AG08396 (cell line): ENCODE measurements at regions not wholly inside any gene's neighbourhood (a gene's known extent, or its start where the extent isn't known, plus 50 kb on each side); places are given as distances from the start of the nearest gene placed in this dataset.

Source experiments
- DNase-seq: peaks from one replicate; pipeline ENCODE4 v3.0.0; 2012; ENCODE audit warnings: low spot score, mixed read lengths

DNA sequence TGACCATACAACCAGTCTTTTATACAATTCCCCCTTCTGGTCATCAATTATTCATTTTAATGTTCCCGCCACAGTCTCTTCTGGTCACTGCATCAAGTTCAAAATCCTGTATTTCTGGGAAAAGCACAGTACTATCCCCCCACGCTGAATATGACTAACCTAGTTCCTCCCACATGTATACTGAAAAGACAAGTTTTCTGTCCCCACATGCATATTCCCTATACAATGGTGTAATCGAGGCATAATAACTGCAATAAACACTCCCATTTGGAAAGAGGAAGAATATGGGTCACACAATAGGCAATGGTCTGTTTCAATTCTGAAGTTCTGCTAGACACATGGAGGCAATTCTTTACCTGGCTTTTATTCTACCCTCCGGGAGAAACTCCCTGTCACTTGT, 344.9 kb downstream of the EFNA5 start:
- no peak for DNase-seq

DNA sequence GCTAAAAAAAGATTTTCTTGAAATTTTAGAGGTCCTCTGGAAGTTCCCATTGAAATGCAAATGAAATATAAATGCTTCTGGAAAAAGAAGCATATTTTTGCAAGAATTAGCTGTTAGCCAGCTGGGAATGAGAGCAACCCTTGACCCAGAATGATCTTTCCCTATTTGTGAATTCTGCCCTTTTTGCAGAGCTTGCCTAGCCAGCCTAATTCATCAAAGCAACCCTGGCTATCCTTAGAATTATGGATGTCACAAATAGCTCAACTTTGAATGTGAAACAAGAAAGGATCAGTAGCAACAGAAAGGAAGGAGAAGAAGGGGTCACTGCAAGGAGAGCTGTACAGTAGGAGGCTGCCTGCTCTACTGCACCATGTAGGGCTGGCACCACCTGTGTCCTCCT, 345.9 kb downstream of the EFNA5 start:
- DNase-seq: no peak

DNA sequence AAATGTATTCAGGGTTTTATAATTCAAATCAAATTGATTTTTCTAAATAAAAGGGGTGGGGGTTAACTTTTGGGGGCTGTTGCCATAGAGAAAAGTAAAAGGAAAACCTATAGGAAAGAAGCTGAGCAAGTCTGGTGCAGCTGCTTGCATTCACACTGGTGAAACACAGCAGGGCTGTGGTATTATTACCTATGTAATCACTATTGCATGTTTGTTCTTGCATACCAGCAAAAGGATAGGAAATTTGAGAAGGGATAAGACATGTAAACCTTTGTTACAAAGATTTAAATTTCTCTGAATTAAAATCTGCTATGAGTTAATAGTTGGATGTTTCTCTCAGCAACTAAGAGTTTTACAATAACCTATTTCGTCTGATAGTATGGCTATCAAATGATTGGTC, 346.7 kb downstream of the EFNA5 start:
- no peak for DNase-seq

DNA sequence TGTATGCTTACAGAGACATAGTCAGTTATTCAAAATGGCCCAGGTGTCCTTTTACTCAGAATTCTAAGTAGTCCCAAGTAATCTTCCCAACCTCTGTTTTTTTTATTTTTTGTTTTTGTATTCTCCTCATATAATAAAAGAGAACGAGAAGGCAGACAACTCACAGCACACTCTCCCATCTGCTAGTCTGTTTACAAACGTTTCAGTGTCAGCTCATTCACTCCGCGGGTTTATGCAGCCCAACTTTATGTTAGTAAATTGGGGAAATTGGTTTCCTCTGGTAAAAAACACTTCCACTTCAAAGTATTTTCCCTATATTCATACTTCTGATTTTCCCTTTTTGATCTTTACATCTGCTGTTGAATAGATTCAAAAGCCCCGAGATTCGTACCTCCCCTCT, 347.2 kb downstream of the EFNA5 start:
- no peak for DNase-seq

DNA sequence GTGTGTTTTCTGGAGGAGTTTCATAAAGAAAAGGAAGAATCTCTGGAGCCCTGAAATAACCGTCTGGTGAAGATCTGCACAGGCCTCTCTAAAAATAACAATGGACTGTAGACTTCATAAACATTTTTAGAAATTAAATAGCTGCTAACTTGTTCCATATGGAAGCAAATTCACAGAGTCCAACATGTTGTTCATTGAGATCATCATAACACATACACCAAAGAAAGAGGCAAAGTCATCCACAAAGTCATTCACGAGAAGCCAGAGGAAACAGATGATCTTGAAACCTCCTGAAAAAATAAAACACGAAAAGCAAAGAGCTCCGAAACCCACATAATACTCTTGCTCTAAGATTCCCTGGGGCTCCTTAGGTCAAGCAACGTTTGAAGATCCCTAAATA, 347.8 kb downstream of the EFNA5 start:
- DNase-seq: no peak

DNA sequence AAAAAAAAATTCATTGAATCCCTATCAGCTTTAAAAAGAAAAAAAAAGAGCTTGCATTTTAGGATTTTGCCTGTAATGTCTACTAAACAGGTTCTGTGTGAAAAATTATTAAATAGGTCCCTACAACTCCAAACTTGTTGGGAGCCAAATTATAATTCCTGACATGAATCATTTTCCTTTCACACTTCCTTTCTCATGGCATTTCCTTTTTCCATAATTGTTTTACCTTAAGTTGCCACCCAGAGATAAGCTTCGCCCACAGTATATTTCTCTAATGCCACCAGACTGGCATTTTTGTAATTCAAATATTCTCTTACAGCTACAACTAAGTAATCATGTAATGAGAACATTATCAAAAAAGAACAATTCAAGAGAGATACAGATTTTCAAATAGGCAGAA, 348.8 kb downstream of the EFNA5 start:
- DNase-seq: no peak

DNA sequence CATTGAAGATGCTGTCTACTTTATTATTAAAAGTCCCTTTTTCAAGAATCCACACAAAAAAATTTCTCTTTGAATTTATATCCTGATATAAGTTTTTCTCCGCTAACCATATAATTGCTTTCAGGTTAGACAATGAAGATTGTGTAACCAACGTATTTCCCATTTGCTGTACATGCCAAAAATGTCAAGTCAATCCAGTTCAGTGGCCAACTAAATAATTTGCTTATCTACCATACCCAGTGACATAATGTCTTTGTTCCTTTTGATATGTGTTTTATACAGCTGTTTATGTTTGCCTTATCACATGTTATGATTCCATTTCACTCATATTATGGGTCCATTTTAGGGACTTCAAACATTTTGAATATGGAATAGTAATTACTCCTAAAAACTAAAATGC, 349.9 kb downstream of the EFNA5 start:
- DNase-seq: no peak

DNA sequence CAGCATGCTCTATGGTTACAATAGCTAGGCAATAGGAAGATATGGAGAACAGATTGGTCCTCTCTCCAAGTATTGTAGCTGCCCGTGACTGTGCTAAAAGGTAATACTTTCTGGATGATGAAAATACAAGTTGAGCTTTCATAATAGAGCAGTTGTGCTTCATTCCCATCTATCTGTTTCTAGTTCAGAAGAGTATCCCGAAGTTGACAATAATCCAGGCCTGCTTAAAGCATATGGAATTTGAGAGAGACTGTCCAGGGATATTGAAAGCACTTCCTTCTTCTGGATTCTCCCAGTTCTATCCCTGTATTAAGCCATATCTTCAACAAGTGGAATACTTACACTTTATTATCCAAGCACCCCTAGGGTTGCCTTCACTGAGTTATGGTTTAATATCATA, 350.4 kb downstream of the EFNA5 start:
- DNase-seq: no peak

DNA sequence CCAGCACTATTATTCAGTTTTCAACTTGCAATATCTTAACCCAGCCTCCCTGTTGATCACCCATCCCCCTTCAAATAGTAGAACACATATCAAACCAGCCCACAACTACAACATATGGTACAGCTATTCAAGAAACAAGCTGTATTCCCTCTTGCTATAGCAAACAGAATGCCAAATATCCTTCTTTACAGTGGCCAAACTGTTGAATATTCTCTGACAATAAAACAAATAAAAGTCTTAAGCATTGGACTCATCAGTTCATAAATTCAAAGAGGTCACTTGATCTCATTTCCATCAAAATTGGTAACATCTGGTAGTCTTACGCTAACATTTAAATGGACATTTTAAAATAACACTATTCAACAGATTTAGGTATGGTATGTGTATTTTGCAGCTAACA, 350.8 kb downstream of the EFNA5 start:
- DNase-seq: no peak

DNA sequence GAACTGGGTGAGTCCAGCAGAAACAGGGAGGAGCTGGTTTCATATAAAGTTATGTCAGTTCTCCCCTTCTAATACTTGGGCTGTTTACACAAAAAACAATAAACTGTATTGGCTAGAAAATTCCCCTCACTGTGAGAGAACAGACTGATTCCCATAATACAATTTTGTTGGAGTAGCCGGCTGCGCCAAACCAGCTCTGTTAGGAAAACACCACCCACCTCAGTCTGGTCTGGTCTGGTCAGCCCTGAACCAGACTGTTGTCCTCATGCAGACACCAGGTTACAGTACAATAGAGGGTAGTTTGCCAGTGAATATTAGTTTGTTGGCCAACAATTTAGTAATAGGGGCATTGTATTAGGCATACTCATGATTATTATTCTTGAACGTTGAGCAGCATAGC, 356.4 kb downstream of the EFNA5 start:
- no peak for DNase-seq

DNA sequence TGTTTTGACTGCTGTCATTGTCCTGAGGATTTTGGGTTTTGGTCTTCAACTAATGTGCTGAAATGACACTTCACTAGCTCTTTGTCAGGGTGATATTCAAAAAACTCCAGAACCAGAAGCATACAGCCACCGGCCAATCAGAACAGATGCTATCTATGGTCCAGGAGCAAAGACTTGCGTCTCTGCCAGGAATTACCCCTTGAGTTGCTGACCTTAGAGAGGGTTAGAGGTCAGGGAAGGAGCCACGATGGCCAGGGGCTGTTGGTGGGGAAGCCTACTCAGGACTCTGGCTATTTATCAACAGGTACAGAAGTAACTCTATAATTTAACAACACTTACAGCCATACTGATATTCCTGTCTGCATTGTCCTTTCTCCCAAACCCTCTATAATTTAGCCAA, 356.8 kb downstream of the EFNA5 start:
- DNase-seq: no peak

DNA sequence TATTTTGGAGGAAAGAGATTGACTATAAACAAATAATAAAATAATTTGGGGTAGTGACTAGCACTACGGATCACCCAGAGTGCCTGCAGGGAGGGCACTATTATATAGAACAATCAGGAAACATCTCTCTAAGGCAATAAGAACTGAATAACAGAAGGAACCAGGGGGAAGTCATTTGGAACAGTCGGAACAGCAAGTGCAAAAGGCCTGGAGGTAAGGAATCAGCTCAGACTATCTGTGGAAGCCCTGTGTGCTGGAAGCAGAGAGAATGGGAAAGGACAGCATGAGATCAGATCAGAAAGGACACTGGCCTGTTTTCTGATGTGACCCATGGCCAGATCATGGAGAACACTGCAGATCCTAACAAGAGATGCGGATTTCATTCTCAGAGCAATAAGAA, 357.6 kb downstream of the EFNA5 start:
- no peak for DNase-seq

DNA sequence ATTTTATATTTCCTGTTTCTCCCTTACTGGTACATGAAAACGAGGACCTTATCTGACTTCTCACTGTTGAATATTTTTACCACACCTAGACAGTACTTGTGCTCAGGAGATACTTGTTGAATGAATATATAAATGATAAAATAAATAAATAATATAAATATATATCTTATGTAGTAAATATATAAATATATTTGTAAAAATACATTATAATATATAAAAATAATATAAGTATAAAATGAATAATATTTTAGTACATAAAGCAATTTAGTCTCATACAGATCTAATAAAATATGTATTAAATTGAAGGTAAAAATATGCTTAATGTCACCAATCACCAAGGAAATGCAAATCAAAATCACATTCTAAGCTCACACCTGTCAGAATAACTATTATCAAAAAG, 360.6 kb downstream of the EFNA5 start:
- DNase-seq: no peak

DNA sequence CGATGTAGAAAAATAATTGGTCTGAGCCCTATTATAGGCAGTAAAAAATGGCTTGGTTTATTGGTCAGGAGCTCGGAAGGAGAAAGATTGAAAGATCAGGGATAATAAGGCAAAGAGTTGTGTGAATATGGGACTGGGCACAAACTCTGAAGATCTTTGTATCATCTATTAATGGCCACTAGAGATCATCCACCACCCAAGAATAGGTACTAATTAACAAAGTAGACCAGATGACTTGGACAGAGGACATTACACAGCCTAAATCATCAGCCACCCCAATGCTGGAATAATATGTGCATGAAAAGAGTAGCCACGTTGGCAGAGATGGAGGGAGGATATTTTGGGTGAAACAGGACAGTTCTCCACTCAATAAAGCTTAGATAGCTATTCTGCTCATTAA, 364.1 kb downstream of the EFNA5 start:
- DNase-seq: no peak

DNA sequence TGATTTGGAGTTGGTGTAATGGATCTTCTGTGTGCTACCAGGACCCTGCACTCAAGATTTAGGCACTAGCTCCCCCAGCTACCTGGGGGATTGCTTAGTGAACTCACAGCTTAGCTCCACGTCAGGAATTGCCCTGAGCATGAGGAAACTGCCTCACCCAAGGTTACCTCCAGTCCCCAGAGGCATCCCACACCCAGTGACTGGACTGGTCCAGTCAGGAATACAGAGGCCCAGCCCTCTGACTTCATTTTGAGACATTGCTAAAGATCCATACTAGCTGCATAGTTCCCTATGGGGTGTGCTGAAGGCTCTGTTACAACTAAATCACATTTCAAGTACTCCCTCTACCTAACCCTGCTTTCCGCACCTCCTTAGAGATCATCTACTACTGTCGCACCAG, 364.7 kb downstream of the EFNA5 start:
- no peak for DNase-seq

DNA sequence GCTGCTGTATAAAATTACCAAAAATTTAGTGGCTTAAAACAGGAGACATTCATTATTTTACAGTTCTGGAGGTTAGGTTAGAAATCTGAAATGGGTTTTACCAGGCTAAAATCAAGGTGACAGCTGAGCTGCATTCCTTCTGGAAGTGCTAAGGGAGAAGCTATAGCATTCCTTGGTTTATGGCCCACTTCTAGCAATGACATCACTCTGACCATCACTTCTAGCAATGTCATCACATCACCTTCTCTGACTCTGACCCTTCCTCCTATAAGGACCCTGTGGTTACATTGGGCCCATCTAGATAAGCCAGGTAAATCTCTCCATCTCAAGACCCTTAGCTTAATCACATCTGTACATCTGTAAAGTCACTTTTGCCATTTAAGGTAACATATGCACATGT, 366.1 kb downstream of the EFNA5 start:
- no peak for DNase-seq

DNA sequence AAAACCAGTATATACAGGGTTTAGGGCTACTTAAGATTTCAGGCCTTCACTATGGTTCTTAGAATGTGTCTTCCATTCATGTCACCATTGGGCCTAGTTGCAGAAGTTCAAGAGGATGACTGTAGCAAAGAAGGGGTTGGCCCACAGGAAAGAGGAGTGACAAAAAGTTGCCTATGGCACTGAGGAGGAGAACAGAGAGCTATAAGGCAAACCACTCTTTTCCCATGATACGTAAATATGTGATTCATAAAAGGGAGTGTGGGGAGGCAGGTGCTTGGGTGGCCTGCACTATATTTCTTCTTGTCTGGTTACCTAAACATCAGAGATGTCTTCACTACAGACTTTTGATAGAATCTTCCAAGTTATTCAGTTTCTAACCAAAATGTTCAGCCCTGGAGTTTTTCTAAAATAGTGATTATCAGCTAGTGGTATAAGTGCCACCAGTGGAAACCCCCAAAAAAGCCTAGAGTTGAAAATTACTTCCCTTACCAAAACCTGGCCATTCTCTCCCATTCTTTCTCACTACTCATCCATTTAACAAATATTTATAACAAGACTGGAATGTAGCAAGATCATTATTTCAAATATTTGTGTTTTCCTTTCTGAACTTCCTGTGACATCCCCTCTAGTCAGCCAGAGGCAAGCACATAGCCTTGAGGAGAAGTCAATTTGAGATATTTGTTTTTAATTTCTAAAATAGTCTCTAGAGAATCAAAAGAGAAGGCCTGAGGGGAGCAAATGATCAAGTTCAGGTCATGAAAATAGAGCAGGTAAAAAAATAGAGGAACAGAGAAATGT, 367.4 kb downstream of the EFNA5 start:
- DNase-seq: no peak

DNA sequence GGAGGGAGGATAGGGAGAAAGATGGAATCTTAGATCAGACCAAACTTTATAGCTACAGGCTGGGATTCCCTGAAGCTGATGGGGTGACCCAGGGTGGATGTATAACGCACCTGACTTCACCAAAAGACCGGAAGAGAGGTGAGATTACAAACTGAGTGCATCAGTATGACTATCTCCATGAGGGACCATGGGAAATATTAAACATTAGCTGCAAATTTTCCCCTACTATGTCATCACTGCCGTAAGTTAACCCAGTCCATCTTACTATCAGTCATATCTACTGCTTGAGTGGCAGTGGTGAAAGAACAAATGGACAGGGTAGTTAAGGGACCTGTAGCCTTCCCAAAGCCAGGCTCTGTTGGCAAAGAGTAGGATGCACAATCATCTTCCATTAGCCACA, 368.3 kb downstream of the EFNA5 start:
- no peak for DNase-seq

DNA sequence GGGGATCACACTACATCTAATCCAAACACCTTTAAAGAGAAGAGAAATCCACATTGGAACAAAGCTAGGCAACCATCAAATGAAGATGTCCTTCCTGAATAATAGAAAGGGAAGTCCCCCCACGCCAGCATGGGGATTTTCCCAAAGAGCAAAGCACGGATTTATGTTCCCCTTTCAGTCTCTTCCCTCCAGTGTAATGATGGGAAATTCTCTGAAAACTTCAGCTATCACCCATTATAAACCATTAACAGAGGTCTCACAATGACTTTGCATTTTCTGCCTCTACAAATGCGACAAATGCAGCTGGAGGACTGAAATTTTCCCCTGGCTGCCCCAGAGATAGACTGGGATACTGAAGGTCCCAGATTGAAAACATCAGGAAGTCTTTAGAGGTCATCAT, 368.7 kb downstream of the EFNA5 start:
- no peak for DNase-seq

DNA sequence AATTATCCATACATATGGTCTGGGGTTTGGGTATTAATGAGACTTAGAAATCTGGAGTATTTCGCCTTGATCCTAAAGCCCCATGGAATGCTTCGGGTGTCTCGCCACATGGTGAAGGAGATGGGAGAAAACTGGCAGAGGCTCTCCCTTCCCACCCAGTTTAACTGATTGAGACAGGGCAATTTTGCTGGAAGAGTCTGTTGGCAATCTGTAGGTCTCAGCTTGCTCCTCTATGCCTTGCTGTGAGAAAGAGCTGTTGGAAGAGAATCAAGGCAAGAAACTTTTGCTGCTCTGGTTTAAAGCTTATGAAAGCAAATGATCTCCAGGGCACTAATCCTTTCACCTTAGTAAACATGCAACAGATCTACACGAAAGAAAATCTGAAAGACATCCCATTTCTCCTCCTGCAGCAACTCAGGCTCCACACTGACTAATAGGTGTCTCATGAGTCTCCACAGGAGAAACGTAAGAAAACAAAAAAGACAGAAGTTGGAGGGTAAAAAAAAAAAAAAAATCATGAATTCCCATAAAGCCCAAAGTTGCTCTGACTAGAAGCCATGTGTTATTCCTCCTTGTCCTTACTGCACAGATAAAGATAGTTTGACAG, 369.9 kb downstream of the EFNA5 start:
- no peak for DNase-seq

DNA sequence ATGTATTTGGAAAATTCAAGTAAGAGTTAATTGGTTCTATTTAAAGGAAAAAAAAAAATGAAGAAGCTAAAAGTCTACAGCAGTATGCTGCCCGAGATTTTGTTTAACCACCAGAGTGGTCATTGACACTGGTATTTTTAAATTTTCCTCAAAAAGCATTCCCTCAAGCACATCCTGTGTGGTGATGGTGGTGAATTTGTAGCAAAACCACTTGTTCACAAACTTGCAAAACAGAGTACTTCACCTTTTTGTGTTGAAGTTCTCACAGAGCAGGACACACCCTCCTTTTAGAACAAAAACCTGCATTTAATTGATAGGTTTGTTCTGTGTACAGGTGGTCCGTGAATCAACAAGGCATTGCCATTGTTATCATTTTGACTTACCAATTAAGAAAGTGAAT, 374.2 kb downstream of the EFNA5 start:
- no peak for DNase-seq

DNA sequence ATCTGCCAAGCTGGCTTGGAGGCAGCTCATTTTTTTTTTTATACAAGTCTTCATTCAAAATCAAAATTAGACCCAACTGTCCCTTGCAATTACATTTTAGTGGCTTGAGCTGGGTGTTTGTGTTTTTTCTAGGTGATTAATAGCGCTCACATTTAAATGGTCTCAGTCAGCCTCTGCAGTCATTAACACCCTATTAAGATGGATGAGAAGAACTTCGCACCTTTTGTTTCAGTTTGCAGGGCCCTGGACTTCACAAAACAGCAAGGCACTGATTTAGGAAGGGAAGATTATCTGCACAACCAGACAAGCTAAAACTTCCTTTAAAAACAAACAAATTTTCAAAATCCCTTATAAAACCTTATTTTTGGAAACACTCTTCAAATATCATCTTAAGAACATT, 374.8 kb downstream of the EFNA5 start:
- no peak for DNase-seq

DNA sequence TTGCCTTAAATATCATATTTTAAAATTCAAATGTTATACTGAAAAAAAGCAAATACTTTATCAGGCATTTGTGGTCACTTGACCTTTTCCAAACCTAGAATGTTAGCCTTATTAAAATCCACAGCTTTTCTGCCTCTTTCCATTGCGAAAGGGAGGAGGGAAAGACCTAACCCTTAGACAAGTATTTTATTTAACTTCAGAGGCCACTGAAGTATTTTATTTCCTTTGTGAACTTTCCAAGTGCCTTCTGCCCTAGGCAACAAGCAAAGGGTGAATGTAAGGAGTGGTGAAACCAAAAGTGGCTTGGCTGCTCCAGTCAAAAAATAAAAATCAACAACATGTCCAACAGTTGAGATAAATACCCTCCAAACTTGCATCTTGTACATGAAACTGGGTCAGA, 376.1 kb downstream of the EFNA5 start:
- DNase-seq: no peak

DNA sequence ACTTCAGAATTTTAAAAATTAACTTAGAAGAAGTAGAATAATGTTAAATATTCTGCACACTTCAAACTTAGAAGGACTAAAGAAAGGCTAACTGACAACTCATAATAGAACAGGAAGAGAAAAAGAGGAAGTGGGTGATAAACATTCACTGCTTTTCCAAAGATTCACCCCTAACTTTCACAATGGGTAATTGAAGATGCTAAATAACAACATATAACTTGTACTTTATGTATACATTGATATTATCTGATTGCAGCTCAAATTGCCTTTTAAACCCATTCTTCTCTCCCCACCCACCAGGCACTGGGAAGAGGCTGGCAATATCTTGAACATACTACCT, 376.6 kb downstream of the EFNA5 start:
- DNase-seq: no peak
